ENCODE measurements at regions not wholly inside any gene's neighbourhood (a gene's known extent, or its start where the extent isn't known, plus 50 kb on each side); places are given as distances from the start of the nearest gene placed in this dataset.

GRCh38 chr5:82863266-82863665 is 213.9 kb downstream of the TMEM167A start:
- POLR2A ChIA-PET: no interaction called here
- TF ChIP-seq CTCF (IDR thresholded peaks at IDR 0.05; ENCODE audit: insufficient read depth, low read length, missing control alignments): no peak
- no peak overlapping the region for H3K4me3 ChIP-seq (ENCODE audit: low read depth, low read length)
- CTCF ChIA-PET: no interaction called here
- DNase-seq (ENCODE audit: low read depth, low spot score): no peak

DNA sequence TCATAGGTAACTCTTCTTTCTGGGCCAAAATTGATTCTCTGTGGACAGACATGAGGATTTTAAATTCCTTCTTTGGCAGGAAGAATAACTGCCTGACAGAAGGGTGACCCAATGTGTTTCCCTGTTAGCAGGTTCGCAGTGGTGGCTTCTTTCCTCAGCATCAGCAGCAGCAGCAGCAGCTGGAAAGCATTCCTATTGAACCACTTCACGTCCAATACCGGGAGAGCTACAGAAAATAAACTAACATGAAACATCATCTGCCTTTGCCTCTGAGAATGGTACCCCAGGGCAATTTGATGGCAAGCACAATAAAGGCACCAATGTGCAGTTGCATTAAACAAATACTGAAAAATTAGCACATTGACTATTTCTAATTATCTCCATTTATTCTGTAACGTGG is 214.5 kb downstream of the TMEM167A start:
- POLR2A ChIA-PET: no interaction called here
- TF ChIP-seq CTCF (IDR thresholded peaks at IDR 0.05; ENCODE audit: insufficient read depth, low read length, missing control alignments): no peak
- H3K4me3 ChIP-seq (ENCODE audit: low read depth, low read length): no peak overlapping the region
- DNase-seq (ENCODE audit: low read depth, low spot score): no peak
- CTCF ChIA-PET: no interaction called here

GRCh38 chr5:82862261-82862660 is 214.9 kb downstream of the TMEM167A start:
- CTCF ChIA-PET: no interaction called here
- TF ChIP-seq CTCF (IDR thresholded peaks at IDR 0.05; ENCODE audit: insufficient read depth, low read length, missing control alignments): no peak
- DNase-seq (ENCODE audit: low read depth, low spot score): no peak
- POLR2A ChIA-PET: no interaction called here
- no peak overlapping the region for H3K4me3 ChIP-seq (ENCODE audit: low read depth, low read length)

- no peak for TF ChIP-seq CTCF (IDR thresholded peaks at IDR 0.05; ENCODE audit: insufficient read depth, low read length, missing control alignments)
- DNase-seq (ENCODE audit: low read depth, low spot score): no peak
- ChIA-PET POLR2A (no interaction called here), CTCF (no interaction called here)
- H3K4me3 ChIP-seq (ENCODE audit: low read depth, low read length): no peak overlapping the region
These were observed 215.5 kb downstream of the TMEM167A start for GRCh38 chr5:82861701-82862100.

DNA sequence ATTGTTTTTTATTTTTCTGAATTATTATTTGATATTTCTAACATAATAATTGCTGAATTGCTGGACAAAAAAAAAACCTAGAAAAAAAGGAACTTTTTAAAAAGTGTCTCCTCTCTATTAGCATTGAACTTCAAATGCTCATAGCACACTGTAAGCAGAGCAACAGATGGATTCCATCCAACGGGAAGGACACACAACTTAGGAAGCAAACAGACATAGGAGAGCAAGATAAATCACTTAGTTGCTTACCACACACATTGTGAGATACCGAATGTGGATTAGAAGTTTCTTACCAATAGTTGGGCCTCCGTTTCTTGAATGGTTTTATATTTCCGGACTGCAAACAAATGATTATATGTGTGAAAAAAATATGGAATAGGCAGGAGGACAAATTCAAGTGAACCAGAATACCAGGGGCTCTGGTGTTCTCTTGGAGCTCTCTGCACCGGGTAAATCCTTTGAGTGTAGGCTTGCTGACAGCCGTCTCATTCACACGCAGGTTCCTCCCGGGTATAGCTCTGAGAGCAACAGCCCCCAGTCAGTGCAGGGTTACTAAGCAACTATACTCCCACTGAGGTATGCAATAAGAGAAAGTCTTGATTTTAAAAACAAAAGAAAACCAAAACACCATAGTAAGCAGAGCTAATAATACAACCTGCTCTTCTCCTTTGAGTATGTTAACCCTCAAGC is 217.6 kb downstream of the TMEM167A start:
- DNase-seq (ENCODE audit: low read depth, low spot score): no peak
- CTCF ChIA-PET: interaction anchor here (1.6 kb wide), 1 partner anchor 218 kb away, joined by 5 read pairs; no protein-coding TSS in a partner anchor
- no peak for TF ChIP-seq CTCF (IDR thresholded peaks at IDR 0.05; ENCODE audit: insufficient read depth, low read length, missing control alignments)
- POLR2A ChIA-PET: no interaction called here
- H3K4me3 ChIP-seq (ENCODE audit: low read depth, low read length): no peak overlapping the region

GRCh38 chr5:82858151-82859025 is 218.8 kb downstream of the TMEM167A start:
- TF ChIP-seq CTCF (IDR thresholded peaks at IDR 0.05; ENCODE audit: insufficient read depth, low read length, missing control alignments): no peak
- H3K4me3 ChIP-seq (ENCODE audit: low read depth, low read length): no peak overlapping the region
- no peak for DNase-seq (ENCODE audit: low read depth, low spot score)
- POLR2A ChIA-PET: no interaction called here
- CTCF ChIA-PET: interaction anchor here (1.0 kb wide), 1 partner anchor 506 kb away, joined by 3 read pairs; no protein-coding TSS in a partner anchor
